OCI-LY3 (cell line): ENCODE measurements at regions not wholly inside any gene's neighbourhood (a gene's known extent, or its start where the extent isn't known, plus 50 kb on each side); places are given as distances from the start of the nearest gene placed in this dataset.

Experiments used
- H2AFZ ChIP-seq: fragments of 200-600, 300-600 bp; shearing (Covaris generic); 2 replicates; pipeline ENCODE4 v1.6.0; 2014; ENCODE audit warnings: antibody characterized with exemption, low read depth, low read length
- H3K27ac ChIP-seq: fragments of 200-600, 300-600 bp; sonication (generic); 2 replicates; pipeline ENCODE4 v1.5.1; 2014; ENCODE audit warnings: mild to moderate bottlenecking, low read length, moderate library complexity, mixed read lengths
- H3K27me3 ChIP-seq: fragments of 200-600, 300-600 bp; sonication (generic); 2 replicates; pipeline ENCODE4 v1.6.1; 2014; ENCODE audit warnings: low read depth, low read length, mixed read lengths
- H3K36me3 ChIP-seq: fragments of 200-600, 300-600 bp; sonication (generic); replicated peaks from 2 replicates; pipeline ENCODE3; 2014; ENCODE audit warnings: low read depth, low read length, mixed read lengths
- H3K4me1 ChIP-seq: fragments of 300-600, 200-600 bp; sonication (generic); 2 replicates; pipeline ENCODE4 v1.6.1; 2014; ENCODE audit warnings: low read length, mixed read lengths
- H3K4me2 ChIP-seq: fragments of 200-600, 300-600 bp; sonication (generic); 2 replicates; pipeline ENCODE4 v1.6.1; 2014; ENCODE audit warnings: low read length, mixed read lengths
- H3K4me3 ChIP-seq: fragments of 300-600, 200-600 bp; sonication (generic); 2 replicates; pipeline ENCODE4 v1.5.1; 2014; ENCODE audit warnings: antibody characterized with exemption, mild to moderate bottlenecking, low read length, moderate library complexity
- H3K79me2 ChIP-seq: fragments of 300-600, 200-600 bp; shearing (Covaris generic); 2 replicates; pipeline ENCODE4 v1.6.1; 2014; ENCODE audit warnings: mild to moderate bottlenecking, low read length, mixed read lengths
- H3K9ac ChIP-seq: fragments of 300-600, 200-600 bp; shearing (Covaris generic); 2 replicates; pipeline ENCODE4 v1.6.0; 2014; ENCODE audit warnings: mild to moderate bottlenecking, low read length, moderate library complexity
- H3K9me3 ChIP-seq: fragments of 200-600, 300-600 bp; shearing (Covaris generic); 2 replicates; pipeline ENCODE4 v1.6.1; 2014; ENCODE audit warnings: low read length, mixed read lengths; ENCODE audit not compliant: insufficient read depth
- H4K20me1 ChIP-seq: fragments of 200-600, 300-600 bp; sonication (generic); 2 replicates; pipeline ENCODE4 v1.6.1; 2016; ENCODE audit warnings: low read length, mixed read lengths; ENCODE audit not compliant: insufficient read depth
- CTCF ChIP-seq: fragments of 200-600, 300-600 bp; sonication (generic); IDR thresholded peaks from 2 replicates; pipeline ENCODE4 v1.5.1; 2014; ENCODE audit warnings: antibody characterized with exemption, low read length, low read depth
- EZH2phosphoT487 ChIP-seq: fragments of 200-600 bp; shearing (Covaris generic); IDR thresholded peaks from 2 replicates; pipeline ENCODE4 v1.6.1; 2018; ENCODE audit warnings: antibody characterized with exemption, mixed run types, low read depth

- Histone ChIP-seq H3K4me2 (no peak overlapping the region), H3K4me1 (no peaks in the 10 kb centered on the region), H3K4me3 (no peak overlapping the region), H3K36me3 (no peaks in the 10 kb centered on the region), H3K27ac (no peak overlapping the region), H3K79me2 (no peaks in the 10 kb centered on the region), H2AFZ (no peak overlapping the region), H3K9me3 (no peaks in the 10 kb centered on the region), H3K9ac (no peak overlapping the region), H3K27me3 (peaks cover 37% of the 10 kb centered on the region), H4K20me1 (no peaks in the 10 kb centered on the region)
- TF ChIP-seq EZH2phosphoT487, result no peak
- no peak for TF ChIP-seq CTCF
Measured at GRCh38 chr11:11672101-11672500, 50.3 kb upstream of the GALNT18 start.
